ENCODE measurements at regions not wholly inside any gene's neighbourhood (a gene's known extent, or its start where the extent isn't known, plus 50 kb on each side); places are given as distances from the start of the nearest gene placed in this dataset.
A peak's percentile ranks its signal among the peaks of the same experiment; 100 is the strongest.

- DNase-seq: no peak
These were observed 70.6 kb upstream of the KLF7 start for GRCh38 chr2:207236156-207236935.

- DNase-seq: no peak
These were observed 73.3 kb upstream of the KLF7 start for GRCh38 chr2:207238831-207239701.

GRCh38 chr2:207239754-207240494, 74.2 kb upstream of the KLF7 start:
- DNase-seq: no peak

- DNase-seq: no peak
These were observed 74.9 kb upstream of the KLF7 start for GRCh38 chr2:207240649-207241048.

- DNase-seq: no peak
These were observed 75.5 kb upstream of the KLF7 start for GRCh38 chr2:207241198-207241597.

- DNase-seq: no peak
These were observed 77.9 kb upstream of the KLF7 start for GRCh38 chr2:207243601-207244000.

- no peak for DNase-seq
These were observed 79.5 kb upstream of the KLF7 start for GRCh38 chr2:207244971-207245925.

GRCh38 chr2:207248702-207249377, 83.1 kb upstream of the KLF7 start:
- no peak for DNase-seq

GRCh38 chr2:207251022-207251421, 85.3 kb upstream of the KLF7 start:
- no peak for DNase-seq

- DNase-seq: no peak
These were observed 85.9 kb upstream of the KLF7 start for GRCh38 chr2:207251573-207252192.

- no peak for DNase-seq
These were observed 86.7 kb upstream of the KLF7 start for GRCh38 chr2:207252416-207252815.

GRCh38 chr2:207252979-207253645, 87.4 kb upstream of the KLF7 start:
- DNase-seq: peak; percentile 79

GRCh38 chr2:207253666-207254345, 88.1 kb upstream of the KLF7 start:
- DNase-seq: no peak

- DNase-seq: no peak
These were observed 89.1 kb upstream of the KLF7 start for GRCh38 chr2:207254591-207255464.

- no peak for DNase-seq
These were observed 90.1 kb upstream of the KLF7 start for GRCh38 chr2:207255565-207256470.

- DNase-seq: no peak
These were observed 90.9 kb upstream of the KLF7 start for GRCh38 chr2:207256476-207257207.
